MM.1S (cell line): ENCODE measurements at regions not wholly inside any gene's neighbourhood (a gene's known extent, or its start where the extent isn't known, plus 50 kb on each side); places are given as distances from the start of the nearest gene placed in this dataset.

Source experiments
- EZH2phosphoT487 ChIP-seq: fragments of 300-600 bp; sonication (generic); IDR thresholded peaks from 2 replicates; pipeline ENCODE4 v1.6.1; 2018; ENCODE audit warnings: antibody characterized with exemption, low read length
- TF ChIP-seq, protein P1 (sequence below): fragments of 300-600 bp; sonication (generic); IDR thresholded peaks from 2 replicates; pipeline ENCODE4 v1.5.1; 2016; ENCODE audit warnings: antibody characterized with exemption, low read length, mixed read lengths

DNA sequence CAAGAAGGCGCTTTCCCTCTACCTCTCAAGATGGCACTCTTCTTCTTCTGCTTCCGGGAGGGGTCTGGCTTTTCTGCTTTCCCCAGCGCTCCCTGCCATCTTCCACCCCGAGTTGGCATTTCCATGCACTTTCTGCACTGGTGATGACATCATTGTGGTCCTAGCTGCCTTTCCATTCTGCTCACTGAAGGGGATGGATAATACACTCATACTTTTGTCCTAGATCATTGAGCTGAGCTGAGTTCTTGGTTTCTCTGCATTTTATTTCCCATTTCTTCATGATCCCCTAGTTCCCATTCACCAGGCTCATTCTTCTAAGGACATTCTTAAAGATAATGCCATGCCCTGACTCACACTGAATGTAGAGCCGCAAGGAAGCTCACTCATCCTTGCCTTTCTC is 96.7 kb downstream of the EDN1 start:
- TF ChIP-seq, protein P1, sequence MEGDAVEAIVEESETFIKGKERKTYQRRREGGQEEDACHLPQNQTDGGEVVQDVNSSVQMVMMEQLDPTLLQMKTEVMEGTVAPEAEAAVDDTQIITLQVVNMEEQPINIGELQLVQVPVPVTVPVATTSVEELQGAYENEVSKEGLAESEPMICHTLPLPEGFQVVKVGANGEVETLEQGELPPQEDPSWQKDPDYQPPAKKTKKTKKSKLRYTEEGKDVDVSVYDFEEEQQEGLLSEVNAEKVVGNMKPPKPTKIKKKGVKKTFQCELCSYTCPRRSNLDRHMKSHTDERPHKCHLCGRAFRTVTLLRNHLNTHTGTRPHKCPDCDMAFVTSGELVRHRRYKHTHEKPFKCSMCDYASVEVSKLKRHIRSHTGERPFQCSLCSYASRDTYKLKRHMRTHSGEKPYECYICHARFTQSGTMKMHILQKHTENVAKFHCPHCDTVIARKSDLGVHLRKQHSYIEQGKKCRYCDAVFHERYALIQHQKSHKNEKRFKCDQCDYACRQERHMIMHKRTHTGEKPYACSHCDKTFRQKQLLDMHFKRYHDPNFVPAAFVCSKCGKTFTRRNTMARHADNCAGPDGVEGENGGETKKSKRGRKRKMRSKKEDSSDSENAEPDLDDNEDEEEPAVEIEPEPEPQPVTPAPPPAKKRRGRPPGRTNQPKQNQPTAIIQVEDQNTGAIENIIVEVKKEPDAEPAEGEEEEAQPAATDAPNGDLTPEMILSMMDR: no peak
- no peak for TF ChIP-seq EZH2phosphoT487
